Uterus (tissue), 3 donors: ENCODE measurements at regions not wholly inside any gene's neighbourhood (a gene's known extent, or its start where the extent isn't known, plus 50 kb on each side); places are given as distances from the start of the nearest gene placed in this dataset.

ENCODE experiments used
- DNase-seq, 2 donors: peaks; one replicate each; pipeline ENCODE4 v3.0.0-alpha.2; 2019 to 2020
- H3K27ac ChIP-seq, 2 donors: fragments of 200-600 bp; sonication (generic); 1 replicate in 1 of 2; 2 replicates in 1 of 2; pipeline ENCODE4 v1.5.1; 2016 to 2018
- H3K27me3 ChIP-seq, 2 donors: fragments of 200-600 bp; sonication (generic); one replicate each; pipeline ENCODE4 v1.5.1; 2018 to 2019; ENCODE audit warnings: control low read depth in 1 of 2
- H3K36me3 ChIP-seq, 2 donors: fragments of 200-600 bp; sonication (generic); one replicate each; pipeline ENCODE4 v1.5.1; 2019; ENCODE audit warnings: control low read depth in 1 of 2
- H3K4me1 ChIP-seq, 2 donors: fragments of 200-600 bp; sonication (generic); one replicate each; pipeline ENCODE4 v1.5.1; 2018 to 2019; ENCODE audit warnings: control low read depth in 1 of 2
- H3K4me3 ChIP-seq, 2 donors: fragments of 200-600 bp; sonication (generic); 1 replicate in 1 of 2; 2 replicates in 1 of 2; pipeline ENCODE4 v1.5.1; 2018 to 2019; ENCODE audit warnings: mild to moderate bottlenecking in 1 of 2
- H3K9me3 ChIP-seq, 2 donors: fragments of 200-600 bp; sonication (generic); one replicate each; pipeline ENCODE4 v1.5.1; 2019; ENCODE audit warnings: control low read depth in 1 of 2
- POLR2A ChIP-seq, 2 donors: fragments of 450-650 bp; IDR thresholded peaks; one replicate each; pipeline ENCODE4 v1.6.1; 2016; ENCODE audit warnings: antibody characterized with exemption in 2 of 2, mild to moderate bottlenecking in 1 of 2, moderate library complexity in 1 of 2
- intact Hi-C: fragments of 100-400 bp; cut with DNase I; formaldehyde crosslinking; loops from one replicate; pipeline ENCODE4 v1.15.1; 2023; ENCODE audit warnings: low total_unique reads
- TF ChIP-seq, protein P1 (sequence below), 4 experiments: fragments of 200-600 bp in 2 of 4; fragments of 450-650 bp in 2 of 4; sonication (generic) in 2 of 4; IDR thresholded peaks; one replicate each; pipeline ENCODE4 v1.5.1; 2016 to 2019; ENCODE audit warnings: antibody characterized with exemption in 4 of 4, mild to moderate bottlenecking in 2 of 4, moderate library complexity in 1 of 4
- donor health status: DM: yes; HTN: yes; CAD: no.

- intact Hi-C loops, result no loop called here
- no peaks in the 10 kb centered on the region for H3K4me1 ChIP-seq
- DNase-seq, result no peak
- no peaks in the 10 kb centered on the region for H3K36me3 ChIP-seq
- no peaks in the 10 kb centered on the region for H3K27me3 ChIP-seq
- TF ChIP-seq POLR2A (IDR thresholded peaks at IDR 0.05), result no peak
- TF ChIP-seq, protein P1, sequence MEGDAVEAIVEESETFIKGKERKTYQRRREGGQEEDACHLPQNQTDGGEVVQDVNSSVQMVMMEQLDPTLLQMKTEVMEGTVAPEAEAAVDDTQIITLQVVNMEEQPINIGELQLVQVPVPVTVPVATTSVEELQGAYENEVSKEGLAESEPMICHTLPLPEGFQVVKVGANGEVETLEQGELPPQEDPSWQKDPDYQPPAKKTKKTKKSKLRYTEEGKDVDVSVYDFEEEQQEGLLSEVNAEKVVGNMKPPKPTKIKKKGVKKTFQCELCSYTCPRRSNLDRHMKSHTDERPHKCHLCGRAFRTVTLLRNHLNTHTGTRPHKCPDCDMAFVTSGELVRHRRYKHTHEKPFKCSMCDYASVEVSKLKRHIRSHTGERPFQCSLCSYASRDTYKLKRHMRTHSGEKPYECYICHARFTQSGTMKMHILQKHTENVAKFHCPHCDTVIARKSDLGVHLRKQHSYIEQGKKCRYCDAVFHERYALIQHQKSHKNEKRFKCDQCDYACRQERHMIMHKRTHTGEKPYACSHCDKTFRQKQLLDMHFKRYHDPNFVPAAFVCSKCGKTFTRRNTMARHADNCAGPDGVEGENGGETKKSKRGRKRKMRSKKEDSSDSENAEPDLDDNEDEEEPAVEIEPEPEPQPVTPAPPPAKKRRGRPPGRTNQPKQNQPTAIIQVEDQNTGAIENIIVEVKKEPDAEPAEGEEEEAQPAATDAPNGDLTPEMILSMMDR (IDR thresholded peaks at IDR 0.05), result no peak
- no peak overlapping the region for H3K4me3 ChIP-seq
- H3K27ac ChIP-seq, result no peak overlapping the region
- no peaks in the 10 kb centered on the region for H3K9me3 ChIP-seq
Measured at GRCh38 chr7:26046150-26046549, 105.8 kb upstream of the NFE2L3 start.

GRCh38 chr7:26046878-26047277 lies 105.1 kb upstream of the NFE2L3 start:
- no peaks in the 10 kb centered on the region for H3K9me3 ChIP-seq
- DNase-seq, result no peak
- H3K27me3 ChIP-seq, result no peaks in the 10 kb centered on the region
- no peak overlapping the region for H3K4me3 ChIP-seq
- no peaks in the 10 kb centered on the region for H3K36me3 ChIP-seq
- H3K4me1 ChIP-seq, result no peaks in the 10 kb centered on the region
- H3K27ac ChIP-seq, result no peak overlapping the region
- intact Hi-C loops, result no loop called here
- no peak for TF ChIP-seq POLR2A (IDR thresholded peaks at IDR 0.05)
- TF ChIP-seq, protein P1 (IDR thresholded peaks at IDR 0.05), result no peak

- H3K27ac ChIP-seq, result no peak overlapping the region
- no peak for DNase-seq
- H3K4me3 ChIP-seq, result no peak overlapping the region
- intact Hi-C loops, result no loop called here
- no peaks in the 10 kb centered on the region for H3K4me1 ChIP-seq
- no peaks in the 10 kb centered on the region for H3K36me3 ChIP-seq
- no peaks in the 10 kb centered on the region for H3K9me3 ChIP-seq
- TF ChIP-seq POLR2A (IDR thresholded peaks at IDR 0.05), result no peak
- TF ChIP-seq, protein P1 (IDR thresholded peaks at IDR 0.05), result no peak
- no peaks in the 10 kb centered on the region for H3K27me3 ChIP-seq
Measured at GRCh38 chr7:26048663-26049062, 103.3 kb upstream of the NFE2L3 start.

- no peaks in the 10 kb centered on the region for H3K36me3 ChIP-seq
- H3K27me3 ChIP-seq, result no peaks in the 10 kb centered on the region
- no peak overlapping the region for H3K4me3 ChIP-seq
- TF ChIP-seq POLR2A (IDR thresholded peaks at IDR 0.05), result no peak
- TF ChIP-seq, protein P1 (IDR thresholded peaks at IDR 0.05), result no peak
- intact Hi-C loops, result no loop called here
- H3K27ac ChIP-seq, result no peak overlapping the region
- no peaks in the 10 kb centered on the region for H3K9me3 ChIP-seq
- DNase-seq, result no peak
- H3K4me1 ChIP-seq, result no peaks in the 10 kb centered on the region
Measured at GRCh38 chr7:26049081-26049480, 102.9 kb upstream of the NFE2L3 start.

DNA sequence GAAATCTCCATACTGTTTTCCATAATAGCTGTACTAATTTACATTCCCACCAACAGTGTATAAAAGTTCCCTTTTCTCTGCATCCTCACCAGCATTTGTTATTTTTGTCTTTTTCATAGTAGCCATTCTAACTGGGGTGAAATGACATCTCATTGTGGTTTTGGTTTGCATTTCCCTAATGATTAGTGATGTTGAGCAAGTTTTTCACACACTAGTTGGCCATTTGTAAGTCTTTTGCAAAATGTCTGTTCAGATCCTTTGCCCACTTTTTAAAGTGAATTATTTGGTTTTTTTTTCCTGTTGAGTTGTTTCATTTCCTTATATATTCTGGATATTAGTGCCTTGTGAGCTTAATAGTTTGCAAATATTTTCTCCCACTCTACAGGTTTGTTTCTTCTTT lies 101.0 kb upstream of the NFE2L3 start:
- DNase-seq, result no peak
- intact Hi-C loops, result no loop called here
- no peaks in the 10 kb centered on the region for H3K9me3 ChIP-seq
- no peak overlapping the region for H3K4me3 ChIP-seq
- no peaks in the 10 kb centered on the region for H3K36me3 ChIP-seq
- H3K27me3 ChIP-seq, result no peaks in the 10 kb centered on the region
- H3K4me1 ChIP-seq, result no peaks in the 10 kb centered on the region
- H3K27ac ChIP-seq, result no peak overlapping the region
- no peak for TF ChIP-seq POLR2A (IDR thresholded peaks at IDR 0.05)
- TF ChIP-seq, protein P1 (IDR thresholded peaks at IDR 0.05), result no peak
